HCT116 (cell line): ENCODE measurements at regions not wholly inside any gene's neighbourhood (a gene's known extent, or its start where the extent isn't known, plus 50 kb on each side); places are given as distances from the start of the nearest gene placed in this dataset.

Experiments
- CBX3 ChIP-seq: IDR thresholded peaks from 2 replicates; pipeline ENCODE4 v1.6.1; 2012; ENCODE audit warnings: low read depth
- CTCF ChIP-seq, 3 experiments: fragments of 200-600 bp in 1 of 3; sonication (generic) in 1 of 3; IDR thresholded peaks in 2 of 3; conservative IDR thresholded peaks in 1 of 3; 2 replicates each; pipeline ENCODE4 v1.5.1; 2012 to 2017; ENCODE audit warnings: low read depth in 2 of 3, low read length in 2 of 3, antibody characterized with exemption in 1 of 3, borderline replicate concordance in 1 of 3, control low read depth in 1 of 3, mild to moderate bottlenecking in 1 of 3, mixed read lengths in 1 of 3, mixed run types in 1 of 3, moderate library complexity in 1 of 3; ENCODE audit not compliant: insufficient read depth in 1 of 3
- EZH2phosphoT487 ChIP-seq: fragments of 200-600 bp; IDR thresholded peaks from 2 replicates; pipeline ENCODE4 v1.6.1; 2018; ENCODE audit warnings: antibody characterized with exemption, borderline replicate concordance
- POLR2A ChIP-seq: IDR thresholded peaks from 2 replicates; pipeline ENCODE4 v1.7.0; 2011; ENCODE audit warnings: borderline replicate concordance; ENCODE audit not compliant: insufficient read depth, insufficient read length; ENCODE audit errors: extremely low read depth
- RAD21 ChIP-seq: IDR thresholded peaks from 2 replicates; pipeline ENCODE4 v1.6.1; 2012; ENCODE audit warnings: low read depth, mild to moderate bottlenecking
- SIN3A ChIP-seq: IDR thresholded peaks from 2 replicates; pipeline ENCODE4 v1.6.1; 2012; ENCODE audit warnings: low read depth
- SP1 ChIP-seq: IDR thresholded peaks from 2 replicates; pipeline ENCODE4 v1.6.1; 2012; ENCODE audit warnings: low read depth
- YY1 ChIP-seq: IDR thresholded peaks from 2 replicates; pipeline ENCODE4 v1.6.1; 2011; ENCODE audit warnings: low read length, low read depth, moderate library complexity, mild to moderate bottlenecking; ENCODE audit not compliant: insufficient replicate concordance; ENCODE audit errors: extremely low read depth
- ZBTB33 ChIP-seq: IDR thresholded peaks from 2 replicates; pipeline ENCODE4 v1.6.1; 2011; ENCODE audit warnings: mild to moderate bottlenecking, low read length, moderate library complexity; ENCODE audit not compliant: insufficient replicate concordance; ENCODE audit errors: extremely low read depth
- TF ChIP-seq, protein P1 (sequence below): IDR thresholded peaks from 2 replicates; pipeline ENCODE4 v1.6.1; 2012
- TF ChIP-seq, protein P2 (sequence below): IDR thresholded peaks from 2 replicates; pipeline ENCODE4 v1.6.1; 2012

DNA sequence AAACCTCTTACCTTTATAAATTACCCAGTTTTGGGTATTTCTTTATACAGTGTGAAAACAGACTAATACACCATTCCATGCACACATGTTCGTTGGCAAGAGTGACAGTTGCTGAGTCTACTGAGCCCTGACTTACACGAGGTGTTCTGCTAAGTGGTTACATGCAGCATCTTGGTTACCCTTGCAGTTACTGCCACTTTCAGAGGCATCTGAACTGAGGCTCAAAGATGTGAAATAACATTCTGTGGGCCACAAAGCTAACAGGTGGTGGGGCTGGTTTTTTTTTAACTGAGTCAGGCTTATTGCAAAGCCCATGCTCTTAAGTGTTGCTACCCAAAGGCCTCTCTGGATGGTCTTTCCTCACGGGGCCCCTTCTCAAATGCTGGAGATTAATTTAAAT, 54.4 kb upstream of the GTSF1L start:
- TF ChIP-seq CTCF (IDR thresholded peaks at IDR 0.05 in 2 of 3, conservative IDR thresholded peaks at IDR 0.05 in 1 of 3; ENCODE audit: borderline replicate concordance in 1 of 3, insufficient read depth in 1 of 3, low read depth in 2 of 3, low read length in 2 of 3), result no peak
- TF ChIP-seq RAD21, result no peak
- TF ChIP-seq SIN3A, result no peak
- TF ChIP-seq, protein P1, sequence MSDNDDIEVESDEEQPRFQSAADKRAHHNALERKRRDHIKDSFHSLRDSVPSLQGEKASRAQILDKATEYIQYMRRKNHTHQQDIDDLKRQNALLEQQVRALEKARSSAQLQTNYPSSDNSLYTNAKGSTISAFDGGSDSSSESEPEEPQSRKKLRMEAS, result no peak
- no peak for TF ChIP-seq CBX3
- TF ChIP-seq ZBTB33, result no peak
- no peak for TF ChIP-seq SP1
- TF ChIP-seq POLR2A, result no peak
- TF ChIP-seq, protein P2, sequence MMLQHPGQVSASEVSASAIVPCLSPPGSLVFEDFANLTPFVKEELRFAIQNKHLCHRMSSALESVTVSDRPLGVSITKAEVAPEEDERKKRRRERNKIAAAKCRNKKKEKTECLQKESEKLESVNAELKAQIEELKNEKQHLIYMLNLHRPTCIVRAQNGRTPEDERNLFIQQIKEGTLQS, result no peak
- TF ChIP-seq EZH2phosphoT487, result no peak
- no peak for TF ChIP-seq YY1
